IPS-18a (cell line): ENCODE measurements at regions not wholly inside any gene's neighbourhood (a gene's known extent, or its start where the extent isn't known, plus 50 kb on each side); places are given as distances from the start of the nearest gene placed in this dataset.

Experiments
- H3K27ac ChIP-seq: one replicate; pipeline ENCODE4 v1.5.1; 2013; ENCODE audit warnings: low read length
- H3K27me3 ChIP-seq: one replicate; pipeline ENCODE4 v1.6.1; 2013; ENCODE audit warnings: mild to moderate bottlenecking, low read length; ENCODE audit not compliant: control insufficient read depth, insufficient read depth
- H3K36me3 ChIP-seq: one replicate; pipeline ENCODE4 v1.6.1; 2013; ENCODE audit warnings: low read depth, low read length; ENCODE audit not compliant: control insufficient read depth
- H3K4me1 ChIP-seq: one replicate; pipeline ENCODE4 v1.6.1; 2013; ENCODE audit warnings: low read depth, low read length; ENCODE audit not compliant: control insufficient read depth
- H3K4me3 ChIP-seq: one replicate; pipeline ENCODE4 v1.5.1; 2013; ENCODE audit warnings: low read length
- H3K9ac ChIP-seq: one replicate; pipeline ENCODE4 v1.6.1; 2013; ENCODE audit warnings: mild to moderate bottlenecking, low read length, moderate library complexity
- H3K9me3 ChIP-seq: one replicate; pipeline ENCODE4 v1.6.1; 2013; ENCODE audit warnings: low read depth, low read length; ENCODE audit not compliant: control insufficient read depth

DNA sequence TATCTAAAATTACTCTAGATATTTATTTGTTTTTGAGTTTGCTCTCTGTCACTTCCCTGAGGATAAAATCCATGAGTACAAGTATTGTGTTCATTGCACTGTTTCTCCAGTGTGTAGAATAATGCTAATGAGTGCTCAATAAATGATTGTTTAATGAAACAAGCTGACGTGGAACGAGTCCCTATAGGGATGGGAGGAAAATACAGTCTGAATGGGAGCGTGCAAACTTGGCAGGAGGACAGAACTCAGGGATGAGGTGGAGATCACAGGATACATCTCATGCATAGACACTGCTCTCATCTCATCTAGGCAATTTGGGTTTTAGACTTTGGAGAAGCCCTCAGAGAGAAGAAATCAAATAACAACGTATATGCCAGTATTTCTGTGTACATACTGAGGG lies 58.4 kb upstream of the ZC3H12C start:
- no peaks in the 10 kb centered on the region for H3K36me3 ChIP-seq
- no peaks in the 10 kb centered on the region for H3K27me3 ChIP-seq
- H3K27ac ChIP-seq: no peak overlapping the region
- no peak overlapping the region for H3K9ac ChIP-seq
- no peak overlapping the region for H3K4me3 ChIP-seq
- H3K9me3 ChIP-seq: no peaks in the 10 kb centered on the region
- H3K4me1 ChIP-seq: no peaks in the 10 kb centered on the region

DNA sequence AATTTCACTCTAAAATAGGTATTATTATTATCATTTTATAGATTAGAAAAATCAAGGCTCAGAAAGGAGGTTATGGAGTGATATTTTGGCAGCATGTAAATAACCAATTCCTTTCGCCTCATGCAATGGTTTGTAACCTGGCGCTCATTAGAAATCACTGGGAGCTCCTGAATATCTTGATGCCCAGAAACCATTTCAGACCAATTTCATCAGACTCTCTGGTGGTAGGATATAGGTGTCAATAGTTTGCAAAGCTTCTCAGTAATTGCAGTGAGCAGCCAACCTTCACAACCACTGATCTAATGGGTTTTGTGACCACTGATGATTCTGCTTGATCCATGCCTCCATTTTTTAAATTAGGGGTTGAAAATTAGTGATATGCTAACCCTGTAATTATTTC lies 57.8 kb upstream of the ZC3H12C start:
- no peaks in the 10 kb centered on the region for H3K9me3 ChIP-seq
- no peaks in the 10 kb centered on the region for H3K36me3 ChIP-seq
- no peak overlapping the region for H3K4me3 ChIP-seq
- no peak overlapping the region for H3K9ac ChIP-seq
- H3K27me3 ChIP-seq: no peaks in the 10 kb centered on the region
- no peak overlapping the region for H3K27ac ChIP-seq
- H3K4me1 ChIP-seq: no peaks in the 10 kb centered on the region

DNA sequence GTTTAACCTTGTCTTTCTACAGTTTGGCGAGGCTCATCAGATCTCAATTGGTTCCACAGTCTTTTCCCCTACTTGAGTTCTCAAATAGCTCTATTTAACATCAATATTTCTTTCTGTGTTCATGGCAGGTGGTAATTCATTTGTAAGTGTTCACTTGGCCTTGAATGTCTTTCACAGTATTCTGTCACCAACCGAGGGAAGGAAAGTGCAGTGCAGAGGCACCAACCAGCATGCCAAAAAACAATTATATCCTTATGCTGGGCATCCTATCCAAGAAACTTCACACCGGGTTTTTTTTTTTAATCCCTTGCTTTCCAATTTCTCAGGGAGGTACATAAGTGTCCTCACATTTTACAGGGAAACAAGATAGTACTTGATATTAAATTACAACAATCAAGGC lies 55.0 kb upstream of the ZC3H12C start:
- no peaks in the 10 kb centered on the region for H3K27me3 ChIP-seq
- H3K9me3 ChIP-seq: no peaks in the 10 kb centered on the region
- no peak overlapping the region for H3K9ac ChIP-seq
- no peaks in the 10 kb centered on the region for H3K4me1 ChIP-seq
- H3K27ac ChIP-seq: no peak overlapping the region
- no peak overlapping the region for H3K4me3 ChIP-seq
- no peaks in the 10 kb centered on the region for H3K36me3 ChIP-seq
